ENCODE measurements at regions not wholly inside any gene's neighbourhood (a gene's known extent, or its start where the extent isn't known, plus 50 kb on each side); places are given as distances from the start of the nearest gene placed in this dataset.

- H3K36me3 Mint-ChIP-seq (ENCODE audit: low read depth), result no peaks in the 10 kb centered on the region
- no peak overlapping the region for H3K27ac Mint-ChIP-seq
- no peak for DNase-seq
- no peaks in the 10 kb centered on the region for H3K9me3 Mint-ChIP-seq
- H3K4me1 Mint-ChIP-seq, result no peaks in the 10 kb centered on the region
- TF ChIP-seq CTCF (IDR thresholded peaks at IDR 0.05), result no peak
- H3K4me3 Mint-ChIP-seq, result no peak overlapping the region
- H3K27me3 Mint-ChIP-seq (ENCODE audit: low read depth, poor library complexity), result no peaks in the 10 kb centered on the region
These were observed 600.5 kb downstream of the RERGL start for GRCh38 chr12:17489452-17489851.

GRCh38 chr12:17478908-17479673 is 610.9 kb downstream of the RERGL start:
- Mint-ChIP-seq H3K4me1 (no peaks in the 10 kb centered on the region), H3K36me3 (ENCODE audit: low read depth) (peaks cover 5% of the 10 kb centered on the region), H3K9me3 (peaks cover 49% of the 10 kb centered on the region), H3K27ac (no peak overlapping the region), H3K4me3 (no peak overlapping the region), H3K27me3 (ENCODE audit: low read depth, poor library complexity) (no peaks in the 10 kb centered on the region)
- TF ChIP-seq CTCF (IDR thresholded peaks at IDR 0.05), result no peak
- no peak for DNase-seq

- H3K27me3 Mint-ChIP-seq (ENCODE audit: low read depth, poor library complexity), result no peaks in the 10 kb centered on the region
- no peak overlapping the region for H3K27ac Mint-ChIP-seq
- no peak overlapping the region for H3K4me3 Mint-ChIP-seq
- H3K9me3 Mint-ChIP-seq, result peaks cover 9% of the 10 kb centered on the region
- DNase-seq, result no peak
- no peaks in the 10 kb centered on the region for H3K4me1 Mint-ChIP-seq
- no peak for TF ChIP-seq CTCF (IDR thresholded peaks at IDR 0.05)
- no peaks in the 10 kb centered on the region for H3K36me3 Mint-ChIP-seq (ENCODE audit: low read depth)
These were observed 619.5 kb downstream of the RERGL start for GRCh38 chr12:17470460-17470859.

- TF ChIP-seq CTCF (IDR thresholded peaks at IDR 0.05), result no peak
- Mint-ChIP-seq H3K9me3 (no peaks in the 10 kb centered on the region), H3K36me3 (ENCODE audit: low read depth) (no peaks in the 10 kb centered on the region), H3K4me3 (no peak overlapping the region), H3K4me1 (peaks cover 5% of the 10 kb centered on the region), H3K27ac (no peak overlapping the region), H3K27me3 (ENCODE audit: low read depth, poor library complexity) (no peaks in the 10 kb centered on the region)
- no peak for DNase-seq
These were observed 630.8 kb downstream of the RERGL start for GRCh38 chr12:17459214-17459613.

GRCh38 chr12:17456486-17456885 is 633.5 kb downstream of the RERGL start:
- no peak for TF ChIP-seq CTCF (IDR thresholded peaks at IDR 0.05)
- peaks cover 5% of the 10 kb centered on the region for H3K4me1 Mint-ChIP-seq
- H3K27me3 Mint-ChIP-seq (ENCODE audit: low read depth, poor library complexity), result no peaks in the 10 kb centered on the region
- H3K27ac Mint-ChIP-seq, result no peak overlapping the region
- peaks cover 7% of the 10 kb centered on the region for H3K9me3 Mint-ChIP-seq
- no peak overlapping the region for H3K4me3 Mint-ChIP-seq
- no peaks in the 10 kb centered on the region for H3K36me3 Mint-ChIP-seq (ENCODE audit: low read depth)
- no peak for DNase-seq

- Mint-ChIP-seq H3K4me3 (no peak overlapping the region), H3K4me1 (no peaks in the 10 kb centered on the region), H3K27ac (no peak overlapping the region), H3K9me3 (peaks cover 12% of the 10 kb centered on the region), H3K36me3 (ENCODE audit: low read depth) (no peaks in the 10 kb centered on the region), H3K27me3 (ENCODE audit: low read depth, poor library complexity) (no peaks in the 10 kb centered on the region)
- DNase-seq, result no peak
- TF ChIP-seq CTCF (IDR thresholded peaks at IDR 0.05), result no peak
These were observed 651.9 kb downstream of the RERGL start for GRCh38 chr12:17438141-17438540.
